GM18861 (cell line): ENCODE measurements at regions not wholly inside any gene's neighbourhood (a gene's known extent, or its start where the extent isn't known, plus 50 kb on each side); places are given as distances from the start of the nearest gene placed in this dataset.

Experiments used
- ATAC-seq: cut with Tn5 transposase; IDR thresholded peaks from one replicate; pipeline ENCODE4 v1.9.1; 2021; ENCODE audit not compliant: unreplicated experiment

- ATAC-seq = no peak
These were observed 141.1 kb upstream of the IRF2BP2 start for GRCh38 chr1:234750922-234751627.

- ATAC-seq = no peak
These were observed 138.7 kb upstream of the IRF2BP2 start for GRCh38 chr1:234748713-234749112.

GRCh38 chr1:234748066-234748465 is 138.1 kb upstream of the IRF2BP2 start:
- ATAC-seq = no peak

- no peak for ATAC-seq
These were observed 136.8 kb upstream of the IRF2BP2 start for GRCh38 chr1:234746798-234747196.

GRCh38 chr1:234745844-234746797 is 136.1 kb upstream of the IRF2BP2 start:
- no peak for ATAC-seq

- no peak for ATAC-seq
These were observed 135.3 kb upstream of the IRF2BP2 start for GRCh38 chr1:234745276-234745675.

GRCh38 chr1:234743791-234744611 is 134.0 kb upstream of the IRF2BP2 start:
- ATAC-seq = no peak

GRCh38 chr1:234742622-234743021 is 132.6 kb upstream of the IRF2BP2 start:
- ATAC-seq = no peak

GRCh38 chr1:234737967-234738314 is 128.0 kb upstream of the IRF2BP2 start:
- ATAC-seq = no peak

- no peak for ATAC-seq
These were observed 125.9 kb upstream of the IRF2BP2 start for GRCh38 chr1:234735916-234736315.

GRCh38 chr1:234735476-234735875 is 125.5 kb upstream of the IRF2BP2 start:
- no peak for ATAC-seq

- no peak for ATAC-seq
These were observed 124.9 kb upstream of the IRF2BP2 start for GRCh38 chr1:234734869-234735268.

GRCh38 chr1:234734412-234734835 is 124.4 kb upstream of the IRF2BP2 start:
- no peak for ATAC-seq

- ATAC-seq = no peak
These were observed 123.4 kb upstream of the IRF2BP2 start for GRCh38 chr1:234733427-234733826.

GRCh38 chr1:234732671-234733390 is 122.9 kb upstream of the IRF2BP2 start:
- no peak for ATAC-seq

- no peak for ATAC-seq
These were observed 122.3 kb upstream of the IRF2BP2 start for GRCh38 chr1:234732260-234732659.

GRCh38 chr1:234731569-234732085 is 121.6 kb upstream of the IRF2BP2 start:
- no peak for ATAC-seq

GRCh38 chr1:234730770-234731568 is 121.0 kb upstream of the IRF2BP2 start:
- ATAC-seq = peak; percentile 55

GRCh38 chr1:234730475-234730769 is 120.4 kb upstream of the IRF2BP2 start:
- ATAC-seq = no peak
